Upper lobe of left lung (tissue), 4 donors: ENCODE measurements at regions not wholly inside any gene's neighbourhood (a gene's known extent, or its start where the extent isn't known, plus 50 kb on each side); places are given as distances from the start of the nearest gene placed in this dataset.

Experiments used
- POLR2A ChIP-seq, 4 donors: fragments of 450-650 bp; IDR thresholded peaks; one replicate each; pipeline ENCODE4 v1.5.1; 2016 to 2017; ENCODE audit warnings: antibody characterized with exemption in 4 of 4, mild to moderate bottlenecking in 2 of 4
- POLR2AphosphoS5 ChIP-seq, 2 donors: sonication (generic); formaldehyde crosslinking; IDR thresholded peaks; one replicate each; pipeline ENCODE4 v1.5.1; 2017; ENCODE audit warnings: antibody characterized with exemption in 2 of 2
- TF ChIP-seq, protein P1 (sequence below), 6 experiments: fragments of 450-650 bp in 4 of 6; fragments of 200-600 bp in 2 of 6; sonication (generic) in 2 of 6; IDR thresholded peaks; one replicate each; pipeline ENCODE4 v1.5.1; 2016 to 2019; ENCODE audit warnings: antibody characterized with exemption in 6 of 6

DNA sequence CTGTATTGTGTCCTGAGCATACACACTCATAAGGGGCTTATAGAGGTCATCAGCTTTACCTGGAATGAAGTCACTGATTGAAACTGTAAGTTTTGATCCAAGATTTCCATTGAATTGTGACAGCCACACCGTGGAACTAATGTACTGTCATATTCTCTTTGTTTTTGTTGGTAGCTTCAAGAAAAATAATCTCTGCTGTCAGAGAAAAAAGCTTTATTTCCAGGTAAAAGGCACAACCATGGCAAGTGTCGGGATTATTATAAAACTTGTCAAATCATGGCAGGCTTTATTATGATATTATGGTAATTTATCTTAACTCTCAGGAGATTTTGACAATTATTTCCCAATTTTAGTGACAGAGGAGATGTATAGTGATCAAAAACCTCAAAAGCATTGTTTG lies 191.2 kb downstream of the FAM170A start:
- no peak for TF ChIP-seq POLR2A (IDR thresholded peaks at IDR 0.05)
- TF ChIP-seq, protein P1, sequence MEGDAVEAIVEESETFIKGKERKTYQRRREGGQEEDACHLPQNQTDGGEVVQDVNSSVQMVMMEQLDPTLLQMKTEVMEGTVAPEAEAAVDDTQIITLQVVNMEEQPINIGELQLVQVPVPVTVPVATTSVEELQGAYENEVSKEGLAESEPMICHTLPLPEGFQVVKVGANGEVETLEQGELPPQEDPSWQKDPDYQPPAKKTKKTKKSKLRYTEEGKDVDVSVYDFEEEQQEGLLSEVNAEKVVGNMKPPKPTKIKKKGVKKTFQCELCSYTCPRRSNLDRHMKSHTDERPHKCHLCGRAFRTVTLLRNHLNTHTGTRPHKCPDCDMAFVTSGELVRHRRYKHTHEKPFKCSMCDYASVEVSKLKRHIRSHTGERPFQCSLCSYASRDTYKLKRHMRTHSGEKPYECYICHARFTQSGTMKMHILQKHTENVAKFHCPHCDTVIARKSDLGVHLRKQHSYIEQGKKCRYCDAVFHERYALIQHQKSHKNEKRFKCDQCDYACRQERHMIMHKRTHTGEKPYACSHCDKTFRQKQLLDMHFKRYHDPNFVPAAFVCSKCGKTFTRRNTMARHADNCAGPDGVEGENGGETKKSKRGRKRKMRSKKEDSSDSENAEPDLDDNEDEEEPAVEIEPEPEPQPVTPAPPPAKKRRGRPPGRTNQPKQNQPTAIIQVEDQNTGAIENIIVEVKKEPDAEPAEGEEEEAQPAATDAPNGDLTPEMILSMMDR (IDR thresholded peaks at IDR 0.05), result no peak
- no peak for TF ChIP-seq POLR2AphosphoS5 (IDR thresholded peaks at IDR 0.05)
